GM21447 (cell line): ENCODE measurements at regions not wholly inside any gene's neighbourhood (a gene's known extent, or its start where the extent isn't known, plus 50 kb on each side); places are given as distances from the start of the nearest gene placed in this dataset.

Source experiments
- ATAC-seq: cut with Tn5 transposase; IDR thresholded peaks from one replicate; pipeline ENCODE4 v1.9.1; 2021; ENCODE audit not compliant: unreplicated experiment

DNA sequence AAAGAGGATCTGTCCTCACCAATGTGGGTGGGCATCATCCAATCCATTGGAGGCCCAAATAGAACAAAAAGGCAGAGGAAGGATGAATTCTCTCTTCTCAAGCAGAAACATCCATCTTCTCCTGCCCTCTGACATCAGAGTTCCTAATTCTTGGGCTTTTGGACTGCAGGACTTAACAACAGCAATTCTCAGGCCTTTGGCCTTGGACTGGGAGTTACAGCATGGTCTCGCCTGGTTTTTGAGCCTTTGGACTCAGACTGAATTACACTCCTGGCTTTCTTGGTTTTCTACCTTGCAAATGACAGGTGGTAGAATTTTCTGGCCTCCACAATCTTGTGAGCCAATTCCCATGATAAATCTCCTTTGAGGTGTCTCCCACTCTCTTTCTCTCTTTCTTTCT, 60.5 kb upstream of the CD180 start:
- no peak for ATAC-seq

DNA sequence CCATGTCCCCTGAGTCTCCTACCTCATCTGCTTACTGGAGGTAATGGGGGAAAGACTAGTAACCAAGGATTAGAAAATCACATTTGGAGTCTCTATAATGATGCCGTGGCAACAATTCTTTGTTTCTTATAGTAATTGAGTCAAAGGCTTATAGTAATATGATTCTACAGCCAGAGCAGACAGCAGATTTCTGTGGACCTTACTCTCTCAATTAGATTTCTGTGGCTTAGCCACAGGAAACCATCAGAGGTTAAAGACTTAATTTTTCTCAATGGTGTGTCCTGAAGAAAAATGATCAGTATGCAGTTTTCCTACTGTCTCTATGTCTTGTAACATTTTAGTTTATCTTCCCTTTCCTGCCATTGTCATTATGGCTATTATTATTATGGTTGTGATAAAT, 59.3 kb upstream of the CD180 start:
- no peak for ATAC-seq

- no peak for ATAC-seq
Measured at GRCh38 chr5:67253911-67254310, 57.3 kb upstream of the CD180 start.

DNA sequence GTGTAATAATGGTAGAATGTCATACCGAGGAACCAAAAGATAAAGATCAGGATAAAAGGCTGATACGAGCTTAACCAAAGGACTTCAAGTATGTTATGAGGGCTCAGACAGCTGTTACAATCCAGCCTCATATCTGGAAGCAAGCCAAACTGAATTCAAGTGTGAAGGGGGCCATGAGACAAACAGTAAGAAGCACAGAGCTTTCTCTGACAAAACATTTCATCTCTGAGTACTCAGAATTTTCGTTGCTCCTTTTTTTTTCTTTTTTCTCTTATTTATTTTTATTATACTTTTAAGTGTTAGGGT, 52.9 kb upstream of the CD180 start:
- no peak for ATAC-seq

- ATAC-seq, result no peak
Measured at GRCh38 chr5:67248703-67249589, 52.3 kb upstream of the CD180 start.

- ATAC-seq, result no peak
Measured at GRCh38 chr5:67246546-67247268, 50.1 kb upstream of the CD180 start.
